ENCODE measurements at regions not wholly inside any gene's neighbourhood (a gene's known extent, or its start where the extent isn't known, plus 50 kb on each side); places are given as distances from the start of the nearest gene placed in this dataset.

- intact Hi-C loops (cut with micrococcal nuclease; ENCODE audit: unreplicated experiment) = no loop called here
- no peaks in the 10 kb centered on the region for H3K79me2 ChIP-seq (ENCODE audit: control insufficient read depth, insufficient read depth, low read length)
- ChIA-PET RAD21 (ENCODE audit: unreplicated experiment) (no interaction called here), CTCF (no interaction called here), POLR2A (no interaction called here), SMC1A (ENCODE audit: uncharacterized antibody, unreplicated experiment) (interaction anchor here (0.7 to 1.3 kb wide), 2 partner anchors 11 to 1533 kb away, joined by 3 read pairs; no protein-coding TSS in a partner anchor)
- no peaks in the 10 kb centered on the region for H4K20me1 ChIP-seq (ENCODE audit: control insufficient read depth, insufficient read depth)
- ATAC-seq = 0 out of 3 replicates have a peak, but pooled peaks have one; percentile 24
- TF ChIP-seq IKZF1 (conservative IDR thresholded peaks at IDR 0.05) (no peak), MYB (IDR thresholded peaks at IDR 0.05; ENCODE audit: borderline replicate concordance, low read depth, low read length) (no peak), RBBP5 (conservative IDR thresholded peaks at IDR 0.05) (no peak), SIN3A (IDR thresholded peaks at IDR 0.05; ENCODE audit: low read depth, low read length) (no peak)
- no peak overlapping the region for H3K4me2 ChIP-seq (ENCODE audit: control insufficient read depth, insufficient read depth)
- no peak for DNase-seq (ENCODE audit: low read depth, low spot score)
- no peaks in the 10 kb centered on the region for H3K9me3 ChIP-seq (replicated peaks; ENCODE audit: control insufficient read depth, insufficient read depth, low read length)
- H3K9ac ChIP-seq (ENCODE audit: control insufficient read depth, insufficient read depth, low read length) = no peak overlapping the region
- H3K4me3 ChIP-seq = no peak overlapping the region
- H3K27me3 ChIP-seq (replicated peaks in 1 of 2; ENCODE audit: control insufficient read depth in 2 of 2, insufficient read depth in 2 of 2, low read length in 1 of 2) = no peaks in the 10 kb centered on the region
- FAIRE-seq = no peak
- no peaks in the 10 kb centered on the region for H3K36me3 ChIP-seq (ENCODE audit: control insufficient read depth in 2 of 2, insufficient read depth in 2 of 2, low read length in 1 of 2)
- WGBS (ENCODE audit: insufficient coverage, insufficient replicate concordance, low lambda C conversion rate, missing lambda C conversion rate) = 0% methylated on average over 1 of the region's 1 CpG
- BruUV-seq (replicated peaks) = no TSS peak
- H3K27ac ChIP-seq (ENCODE audit: control insufficient read depth, insufficient read depth) = no peak overlapping the region
- H2AFZ ChIP-seq (ENCODE audit: control insufficient read depth, low read depth, low read length) = no peak overlapping the region
- in situ Hi-C loops (cut with MboI) = no loop called here
- H3K4me1 ChIP-seq (ENCODE audit: control insufficient read depth, insufficient read depth, low read length) = no peaks in the 10 kb centered on the region
These were observed 560.8 kb downstream of the POM121L12 start for GRCh38 chr7:53596230-53596629.

- no peak overlapping the region for H3K4me2 ChIP-seq (ENCODE audit: control insufficient read depth, insufficient read depth)
- intact Hi-C loops (cut with micrococcal nuclease; ENCODE audit: unreplicated experiment) = no loop called here
- WGBS (ENCODE audit: insufficient coverage, insufficient replicate concordance, low lambda C conversion rate, missing lambda C conversion rate) = 36% methylated on average over 4 of the region's 4 CpGs
- no peaks in the 10 kb centered on the region for H3K4me1 ChIP-seq (ENCODE audit: control insufficient read depth, insufficient read depth, low read length)
- ChIA-PET SMC1A (ENCODE audit: uncharacterized antibody, unreplicated experiment) (interaction anchor here (1.5 kb wide), 1 partner anchor 17 kb away, joined by 4 read pairs; no protein-coding TSS in a partner anchor), CTCF (no interaction called here), RAD21 (ENCODE audit: unreplicated experiment) (no interaction called here), POLR2A (no interaction called here)
- H3K79me2 ChIP-seq (ENCODE audit: control insufficient read depth, insufficient read depth, low read length) = no peaks in the 10 kb centered on the region
- in situ Hi-C loops (cut with MboI) = no loop called here
- TF ChIP-seq HDAC2 (IDR thresholded peaks at IDR 0.05) = no peak
- TF ChIP-seq RFX5 (IDR thresholded peaks at IDR 0.05; ENCODE audit: low read depth, low read length) = no peak
- no peak for TF ChIP-seq ATF3 (IDR thresholded peaks at IDR 0.05; ENCODE audit: borderline replicate concordance, extremely low read depth, low read depth, low read length)
- no peak for TF ChIP-seq EP300 (IDR thresholded peaks at IDR 0.05; ENCODE audit: borderline replicate concordance in 1 of 2, control insufficient read depth in 1 of 2, low read depth in 2 of 2, low read length in 2 of 2)
- no peak for TF ChIP-seq NFIC (IDR thresholded peaks at IDR 0.05; ENCODE audit: low read depth, low read length)
- no peak for TF ChIP-seq CEBPB (IDR thresholded peaks at IDR 0.05; ENCODE audit: borderline replicate concordance in 1 of 2, low read depth in 2 of 2, low read length in 2 of 2)
- no peak for TF ChIP-seq TARDBP (IDR thresholded peaks at IDR 0.05; ENCODE audit: borderline replicate concordance)
- no peak for TF ChIP-seq EED (IDR thresholded peaks at IDR 0.05; ENCODE audit: low read depth)
- no peak for TF ChIP-seq ZSCAN29 (IDR thresholded peaks at IDR 0.05)
- H3K4me3 ChIP-seq = no peak overlapping the region
- no peak for FAIRE-seq
- no peak overlapping the region for H2AFZ ChIP-seq (ENCODE audit: control insufficient read depth, low read depth, low read length)
- DNase-seq (ENCODE audit: low read depth, low spot score) = no peak
- H3K27ac ChIP-seq (ENCODE audit: control insufficient read depth, insufficient read depth) = no peak overlapping the region
- ATAC-seq = no peak
- H3K36me3 ChIP-seq (ENCODE audit: control insufficient read depth in 2 of 2, insufficient read depth in 2 of 2, low read length in 1 of 2) = no peaks in the 10 kb centered on the region
- no peaks in the 10 kb centered on the region for H3K27me3 ChIP-seq (replicated peaks in 1 of 2; ENCODE audit: control insufficient read depth in 2 of 2, insufficient read depth in 2 of 2, low read length in 1 of 2)
- no TSS peak for BruUV-seq (replicated peaks)
- no peaks in the 10 kb centered on the region; the same call in 2 of the 3 replicates for H3K9me3 ChIP-seq (replicated peaks; ENCODE audit: control insufficient read depth, insufficient read depth, low read length)
- no peaks in the 10 kb centered on the region for H4K20me1 ChIP-seq (ENCODE audit: control insufficient read depth, insufficient read depth)
- H3K9ac ChIP-seq (ENCODE audit: control insufficient read depth, insufficient read depth, low read length) = no peak overlapping the region
These were observed 564.9 kb downstream of the POM121L12 start for GRCh38 chr7:53600296-53600695.

Measured in GM12878 (cell line).